Embryonic facial prominence (tissue), 1 donor: ENCODE measurements at regions not wholly inside any gene's neighbourhood (a gene's known extent, or its start where the extent isn't known, plus 50 kb on each side); places are given as distances from the start of the nearest gene placed in this dataset.
A peak's percentile ranks its signal among the peaks of the same experiment; 100 is the strongest.

Experiments
- DNase-seq: peaks from one replicate; pipeline ENCODE4 v3.0.0-alpha.2; 2016; ENCODE audit errors: extremely low spot score

DNA sequence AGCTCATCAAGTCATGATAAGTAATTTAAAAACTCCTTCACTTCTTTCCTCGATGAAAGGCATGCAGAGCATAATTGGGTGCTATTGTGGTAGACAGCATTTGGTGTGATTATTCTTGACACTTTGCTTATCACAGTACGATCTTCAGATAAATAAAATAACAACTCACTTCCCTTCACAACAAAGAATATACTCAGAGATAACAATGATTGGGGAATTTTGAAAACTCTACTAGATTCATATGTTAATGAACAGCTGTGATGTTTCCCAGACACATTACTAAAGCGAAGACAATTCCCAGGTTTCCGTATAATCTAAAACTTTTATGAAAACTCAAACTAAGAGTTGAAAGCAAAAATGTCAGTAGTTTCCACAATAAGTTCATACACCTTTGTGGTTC, 670.6 kb upstream of the EPHA7 start:
- DNase-seq: no peak

DNA sequence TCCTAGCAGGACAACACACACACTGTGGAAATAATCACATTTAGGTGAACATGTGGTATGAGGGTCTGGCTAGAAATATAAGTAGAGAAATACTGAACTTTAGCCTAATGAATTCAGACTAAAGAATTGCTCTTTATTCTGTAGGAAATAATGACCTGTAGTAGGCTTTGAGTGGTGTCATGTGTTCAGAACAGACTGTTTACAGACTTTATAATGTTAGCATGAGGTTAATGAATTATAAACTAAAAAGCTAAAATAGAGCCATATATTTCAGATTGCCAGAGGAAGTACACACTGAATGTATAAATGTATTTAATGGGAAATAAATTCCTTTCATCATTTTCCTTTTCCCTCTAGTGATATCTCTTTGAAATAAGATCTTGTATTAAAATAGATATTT, 669.5 kb upstream of the EPHA7 start:
- no peak for DNase-seq

DNA sequence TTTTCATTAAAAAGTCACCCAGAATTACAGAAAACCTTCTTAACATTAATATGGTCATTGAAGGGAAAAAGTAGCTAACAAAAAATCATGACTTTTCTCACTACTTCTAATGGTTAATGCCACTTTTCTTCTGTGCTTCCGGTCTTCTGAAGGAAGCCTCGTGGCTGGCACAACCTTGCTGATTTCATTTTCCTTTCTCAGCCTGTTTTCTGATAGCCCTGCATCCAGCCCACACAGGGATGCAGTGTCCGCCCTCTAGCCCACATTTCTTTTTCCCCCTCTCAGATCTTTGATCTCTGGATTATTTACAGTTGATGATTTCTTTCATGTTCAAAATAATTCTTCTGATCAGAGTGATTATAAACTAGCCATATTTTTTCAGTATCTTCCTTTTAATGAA, 655.4 kb upstream of the EPHA7 start:
- DNase-seq: no peak

DNA sequence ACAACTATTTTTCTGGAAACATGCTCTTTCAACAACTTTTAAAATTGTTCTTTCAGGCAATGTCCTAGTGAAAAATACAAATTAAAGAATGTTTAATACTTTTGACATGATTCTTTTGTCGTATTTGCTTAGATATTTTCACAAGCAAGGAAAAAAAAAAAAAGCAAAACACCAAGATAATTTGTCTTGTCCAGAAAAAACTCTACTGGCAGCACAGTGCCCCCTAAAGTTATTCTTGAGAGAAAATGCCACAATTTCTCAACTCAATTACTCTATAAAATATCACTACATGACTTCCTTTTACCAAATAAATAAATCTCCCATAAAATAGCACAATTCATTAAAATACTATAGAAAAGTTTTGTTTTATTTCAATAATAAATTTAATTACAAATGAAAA, 652.5 kb upstream of the EPHA7 start:
- DNase-seq: no peak

DNA sequence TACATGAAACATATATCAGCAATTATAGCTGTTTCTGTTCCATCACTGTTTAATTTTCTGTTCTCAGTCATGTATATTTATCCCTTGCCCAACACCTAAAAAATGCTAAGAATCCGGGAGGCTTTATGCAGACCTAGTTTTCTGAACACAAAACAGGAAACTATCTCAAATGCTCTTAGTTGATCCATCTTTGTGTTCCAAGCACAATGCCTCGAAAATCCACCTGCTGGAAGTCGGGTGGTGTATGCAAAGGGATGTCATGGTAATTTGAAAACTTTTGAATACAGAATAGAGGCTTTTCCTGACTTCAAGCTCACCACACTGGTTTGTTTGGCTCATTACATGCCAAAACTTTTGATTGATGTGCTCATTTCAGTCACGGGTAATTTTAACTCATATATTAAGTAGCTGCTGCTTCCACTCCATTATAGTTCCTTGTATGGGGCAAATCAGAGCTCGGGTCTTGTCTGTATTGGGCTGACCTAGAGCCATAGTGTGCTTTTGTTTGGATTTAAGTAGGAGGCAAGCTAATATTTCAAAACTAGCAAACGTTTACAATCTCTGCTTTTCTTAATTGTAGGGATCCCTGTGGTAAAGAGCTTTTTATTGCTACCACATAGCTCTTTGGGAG, 646.5 kb upstream of the EPHA7 start:
- DNase-seq: peak; percentile 7

DNA sequence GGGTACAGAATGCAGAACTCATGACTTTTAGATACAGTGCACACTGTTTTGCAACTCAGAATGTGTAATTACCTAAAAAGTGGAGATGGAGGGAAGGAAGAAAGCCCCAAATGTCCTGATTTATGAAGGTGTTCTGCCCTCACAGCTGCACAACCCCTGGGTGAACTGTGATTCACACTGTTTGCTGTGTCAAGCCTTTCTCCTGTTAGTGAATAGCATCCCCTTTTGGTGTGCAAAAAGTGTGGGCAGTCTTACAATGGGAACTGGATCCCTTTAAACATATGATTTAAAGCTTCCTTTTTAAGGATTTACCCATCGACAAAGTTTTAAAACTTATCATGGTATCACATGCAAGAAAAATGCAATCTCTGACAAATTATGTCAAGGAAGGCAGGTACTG, 633.4 kb upstream of the EPHA7 start:
- DNase-seq: no peak

DNA sequence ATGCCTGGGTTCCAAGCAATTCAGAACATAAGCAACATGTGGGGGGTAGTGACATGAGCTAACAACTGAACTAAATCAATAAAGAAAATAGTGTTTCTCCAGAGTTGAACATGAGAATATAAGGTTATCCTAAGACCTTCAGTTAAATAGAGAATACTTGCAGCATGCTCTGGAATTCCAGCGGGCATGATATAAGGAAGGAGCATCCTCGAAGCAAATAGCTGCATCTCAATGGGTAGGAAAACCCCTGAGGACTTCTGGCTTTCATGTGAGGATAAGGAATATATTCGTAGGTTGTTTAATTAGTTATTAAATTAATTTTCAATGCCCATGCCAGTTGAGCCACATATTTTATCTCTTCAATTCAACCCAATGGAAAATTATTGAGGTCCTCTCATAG, 631.2 kb upstream of the EPHA7 start:
- no peak for DNase-seq

DNA sequence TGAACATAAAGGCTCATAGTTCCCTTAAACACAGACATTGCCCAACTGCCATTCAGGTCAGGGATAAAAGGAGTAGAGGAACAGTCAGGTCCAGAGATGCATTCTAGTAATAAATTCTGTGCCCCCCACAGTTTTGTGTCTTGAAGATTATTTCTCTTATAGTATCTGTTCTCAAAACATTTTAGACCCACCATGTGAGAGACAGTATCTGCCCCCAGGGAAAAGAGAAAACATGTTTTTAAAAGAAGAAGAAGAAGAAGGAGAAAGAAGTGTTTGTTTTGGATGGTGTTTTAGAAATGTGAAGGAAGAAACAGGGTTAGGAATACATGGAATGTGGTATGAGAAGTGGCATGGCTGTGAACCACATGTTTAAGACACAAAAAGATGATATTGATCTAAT, 629.6 kb upstream of the EPHA7 start:
- no peak for DNase-seq

DNA sequence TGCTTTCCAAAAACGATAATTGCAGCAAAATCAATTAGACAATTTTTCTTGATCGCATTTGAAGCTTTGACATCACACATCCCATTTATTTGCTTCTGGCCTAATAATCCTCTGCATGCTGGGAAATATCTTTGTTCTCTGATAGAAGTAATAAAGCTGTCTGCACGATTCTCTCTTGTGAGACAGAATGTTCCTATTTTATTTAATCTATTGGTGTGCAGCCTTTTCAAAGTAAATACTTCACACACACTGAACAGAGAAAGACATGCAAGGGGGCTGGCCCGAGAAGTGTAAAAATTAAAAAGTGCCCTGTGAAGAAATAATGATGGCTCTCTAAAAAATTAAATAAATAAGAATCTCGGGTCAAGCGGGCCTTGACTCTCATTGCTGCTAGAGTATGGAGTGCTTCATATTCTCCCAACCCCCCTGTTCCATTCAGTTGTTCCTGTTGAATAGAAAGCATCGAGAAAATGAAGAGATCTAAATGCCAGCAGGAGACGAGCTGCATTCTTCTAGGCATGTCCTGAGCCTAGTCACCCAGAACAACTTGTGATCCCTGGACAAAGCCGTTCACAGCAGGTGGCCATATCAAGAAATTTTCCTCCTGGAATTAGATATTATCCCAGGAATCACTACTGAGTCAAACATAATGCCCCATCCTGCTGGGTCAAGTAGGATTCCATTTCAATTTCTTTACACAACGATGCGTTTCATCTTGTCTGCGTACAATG, 625.9 kb upstream of the EPHA7 start:
- no peak for DNase-seq

DNA sequence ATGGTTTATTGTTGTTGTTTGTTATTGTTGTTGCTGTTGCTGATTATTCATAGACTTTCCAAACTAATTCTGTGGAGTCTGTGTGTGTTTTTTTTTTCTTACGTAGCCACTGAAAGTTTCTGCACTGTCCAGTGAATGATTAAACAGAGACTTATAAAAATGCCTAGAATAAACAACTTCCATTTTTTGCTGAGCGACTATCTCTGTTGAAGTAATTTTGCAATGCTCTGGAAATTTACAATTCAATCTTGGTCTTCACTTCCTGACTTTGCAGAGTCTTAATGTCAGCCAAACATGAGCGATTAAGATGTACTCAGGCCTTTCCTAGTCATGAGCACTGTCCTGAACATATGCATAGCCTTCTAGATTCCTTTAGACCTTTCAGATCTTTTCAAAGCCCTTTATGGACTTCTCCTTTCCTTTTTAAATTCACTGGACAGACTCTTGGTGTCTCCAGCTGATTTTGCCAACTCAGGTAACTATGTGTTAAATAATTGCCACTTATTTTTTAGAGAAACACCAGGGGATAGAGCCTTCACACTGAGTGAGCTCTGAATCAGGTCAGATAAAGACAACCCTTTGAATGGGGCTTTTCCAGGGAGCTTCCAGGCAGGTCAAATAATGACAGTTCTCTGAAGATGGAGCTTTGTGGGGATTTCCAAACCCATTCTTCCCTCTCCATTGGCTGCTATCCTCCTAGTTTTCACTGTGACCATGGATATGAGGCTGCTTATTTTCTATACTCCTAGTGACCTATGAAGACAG, 622.8 kb upstream of the EPHA7 start:
- no peak for DNase-seq

DNA sequence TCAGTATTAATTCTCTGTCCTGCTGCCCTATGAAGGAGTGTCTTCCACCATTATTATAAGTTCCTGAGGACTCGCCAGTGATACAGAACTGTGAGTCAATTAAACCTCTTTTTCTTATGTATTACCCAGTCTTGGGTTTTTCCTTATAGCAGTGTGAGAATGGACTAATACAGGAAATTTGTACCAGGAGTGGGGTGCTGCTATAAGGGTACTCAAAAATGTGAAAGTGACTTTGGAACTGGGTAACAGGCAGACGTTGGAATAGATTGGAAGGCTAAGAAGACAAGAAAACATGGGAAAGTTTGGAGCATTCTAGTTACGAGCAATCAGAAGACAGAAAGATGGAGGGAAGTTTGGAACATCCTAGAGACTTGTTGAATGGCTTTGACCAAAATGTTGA, 616.7 kb upstream of the EPHA7 start:
- DNase-seq: no peak

DNA sequence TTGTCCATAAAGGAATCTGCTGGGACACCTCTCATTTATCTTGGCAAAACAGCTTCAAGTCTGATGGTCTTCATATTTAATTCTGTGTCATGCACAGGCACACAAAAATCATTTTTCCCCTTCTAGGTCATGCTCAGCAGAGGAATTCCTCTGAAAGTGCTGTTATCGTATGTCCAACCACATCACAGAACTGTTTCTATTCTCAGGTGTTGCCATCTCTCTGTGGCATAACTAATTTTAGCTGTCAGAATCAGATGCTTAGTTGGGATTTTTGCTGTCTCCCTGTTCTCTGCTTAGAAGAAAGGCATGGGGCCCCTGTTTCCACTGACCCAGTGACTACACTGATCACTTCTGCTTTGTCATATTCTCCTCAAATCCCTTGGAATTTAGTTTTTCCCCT, 608.0 kb upstream of the EPHA7 start:
- no peak for DNase-seq

DNA sequence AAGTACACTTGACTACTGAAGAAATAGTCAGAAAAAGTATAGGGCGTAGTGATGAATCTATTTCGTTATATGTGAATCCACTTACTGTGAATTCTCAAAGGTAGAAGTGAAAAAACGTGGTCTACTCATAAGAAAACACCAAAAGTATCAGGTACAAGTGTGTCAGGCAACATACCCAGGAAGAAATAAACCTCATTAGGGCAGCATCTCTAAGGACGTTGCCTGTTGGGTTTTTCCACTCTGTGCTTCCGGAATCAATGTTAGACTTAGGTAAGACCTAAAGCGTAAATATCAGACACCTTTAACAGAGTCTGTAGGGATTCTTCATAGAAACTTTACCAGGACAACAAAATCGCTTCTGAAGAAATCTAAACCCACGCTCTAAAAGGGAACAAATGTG, 607.2 kb upstream of the EPHA7 start:
- no peak for DNase-seq

DNA sequence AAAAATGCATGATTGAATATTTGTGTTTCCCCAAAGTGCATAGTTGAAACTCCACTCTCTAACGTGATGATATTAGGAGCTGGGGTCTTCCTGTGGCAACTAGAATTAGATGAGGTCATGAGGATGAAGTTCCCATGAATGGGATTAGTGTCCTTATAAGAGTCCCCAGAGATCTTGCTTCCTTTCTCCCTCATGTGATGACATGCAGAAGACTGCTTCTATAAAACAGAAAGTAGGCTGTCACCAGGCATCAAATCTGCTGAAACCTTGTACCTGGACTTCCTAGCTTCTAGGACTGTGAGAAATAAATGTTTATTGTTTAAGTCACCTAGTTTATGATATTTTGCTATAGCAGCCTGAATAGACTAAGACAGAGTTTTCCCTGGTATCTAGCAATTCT, 586.5 kb upstream of the EPHA7 start:
- DNase-seq: no peak

DNA sequence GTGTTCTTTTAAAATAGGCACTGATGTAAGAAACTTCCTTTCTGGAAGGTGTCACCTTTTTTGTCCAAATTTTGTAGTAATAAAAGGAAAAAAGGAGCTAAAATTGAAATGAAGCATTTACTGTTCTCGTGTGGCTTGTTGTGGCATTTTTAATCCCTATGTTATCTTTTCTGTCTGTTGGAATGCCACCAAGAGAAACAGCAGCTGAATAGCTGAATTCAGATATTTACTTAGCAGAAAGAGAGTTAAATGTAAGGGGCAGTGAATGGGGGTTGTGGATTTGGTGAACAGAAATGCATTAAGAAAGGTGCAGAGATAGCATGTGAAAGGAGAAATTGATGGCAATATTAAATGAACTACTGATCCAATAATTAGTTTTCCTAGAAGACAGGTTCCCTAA, 573.6 kb upstream of the EPHA7 start:
- DNase-seq: no peak

DNA sequence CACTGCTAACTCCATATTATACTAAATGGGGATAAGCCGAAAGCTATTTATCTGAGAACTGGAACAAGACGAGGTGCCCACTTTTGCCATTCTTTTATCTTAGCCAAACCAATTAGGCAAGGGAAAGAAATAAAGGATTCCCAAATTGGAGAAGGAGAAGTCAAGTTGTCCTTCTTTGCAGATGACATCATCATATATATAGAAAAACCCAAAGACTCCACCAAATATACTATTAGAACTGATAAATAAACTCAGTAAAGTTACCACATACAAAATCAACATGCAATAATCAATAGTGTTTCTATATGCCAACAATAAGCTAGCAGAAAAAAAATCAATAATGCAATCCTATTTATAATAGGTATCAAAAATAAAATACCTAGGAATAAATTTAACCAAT, 570.3 kb upstream of the EPHA7 start:
- DNase-seq: no peak

DNA sequence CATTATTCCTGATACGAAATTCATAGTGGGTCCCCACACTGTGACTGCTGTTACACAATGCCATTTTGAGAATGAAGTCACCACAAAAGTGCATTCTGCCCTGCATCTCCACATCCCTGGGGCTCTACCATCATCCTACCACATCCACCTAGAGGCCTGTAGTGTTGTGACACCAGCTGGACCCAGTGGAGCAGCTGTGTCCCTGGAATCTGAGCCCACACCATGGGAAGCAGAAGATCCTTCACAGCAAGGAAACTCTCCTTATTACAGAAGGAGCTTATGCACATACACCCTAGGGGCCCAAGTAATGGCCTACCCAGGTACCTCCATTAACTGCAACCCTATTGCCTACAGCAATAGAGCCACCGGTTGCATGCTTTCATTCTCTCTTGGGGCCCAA, 566.6 kb upstream of the EPHA7 start:
- DNase-seq: no peak

DNA sequence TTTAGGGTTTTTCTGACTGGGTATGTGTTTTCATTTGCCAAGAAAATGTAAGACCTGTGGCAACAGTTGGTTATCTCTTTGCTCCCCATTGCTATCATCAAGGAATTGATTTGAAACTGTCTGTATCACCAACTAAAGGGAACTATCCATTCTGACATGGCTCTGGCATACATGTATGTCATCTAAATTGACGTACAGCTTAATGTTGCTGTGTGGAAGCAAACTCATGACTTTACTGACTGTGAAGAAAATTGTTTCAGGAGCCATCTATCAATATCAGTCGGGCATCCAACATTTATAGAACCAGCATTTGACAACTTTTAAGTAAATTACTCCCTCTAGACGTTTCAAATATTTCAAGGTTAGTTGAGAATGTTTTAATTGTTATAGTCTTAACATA, 555.8 kb upstream of the EPHA7 start:
- DNase-seq: no peak

DNA sequence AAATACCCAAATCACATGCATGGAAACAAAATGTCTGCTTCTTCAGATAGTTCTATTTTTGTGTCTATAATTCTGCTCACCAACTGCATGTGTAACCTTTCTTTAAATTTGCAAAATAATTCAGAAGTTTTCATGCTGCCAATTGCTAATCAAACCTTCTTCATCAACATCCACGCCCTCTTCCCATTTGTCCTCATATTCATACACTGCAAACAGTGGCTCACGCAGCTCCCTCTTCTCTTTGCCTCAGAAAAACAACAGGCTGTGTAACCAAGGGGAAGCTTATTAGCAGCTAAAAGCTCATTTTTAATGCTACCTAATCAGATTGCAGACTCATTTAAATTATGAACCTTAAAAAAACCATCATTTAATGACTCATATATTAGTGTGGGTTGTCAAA, 555.0 kb upstream of the EPHA7 start:
- DNase-seq: no peak

DNA sequence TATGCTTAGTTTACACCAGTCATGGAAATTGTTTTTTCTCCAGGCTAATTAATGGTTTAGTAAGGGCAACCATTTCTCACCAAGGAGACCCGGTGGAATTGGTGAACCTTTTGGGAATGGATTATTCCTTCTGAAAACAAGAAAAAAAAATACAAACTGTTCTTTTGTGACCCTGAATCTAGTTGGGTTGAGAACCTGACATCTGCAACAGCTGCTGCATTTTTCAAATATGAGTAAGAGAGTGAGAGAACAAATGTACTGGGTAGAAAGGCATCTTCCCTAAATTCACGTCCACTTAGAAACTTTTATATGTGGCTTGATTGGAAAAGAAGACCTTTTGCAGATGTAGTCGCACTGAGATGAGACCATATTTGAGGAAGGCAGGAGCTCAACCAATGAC, 553.4 kb upstream of the EPHA7 start:
- DNase-seq: no peak

DNA sequence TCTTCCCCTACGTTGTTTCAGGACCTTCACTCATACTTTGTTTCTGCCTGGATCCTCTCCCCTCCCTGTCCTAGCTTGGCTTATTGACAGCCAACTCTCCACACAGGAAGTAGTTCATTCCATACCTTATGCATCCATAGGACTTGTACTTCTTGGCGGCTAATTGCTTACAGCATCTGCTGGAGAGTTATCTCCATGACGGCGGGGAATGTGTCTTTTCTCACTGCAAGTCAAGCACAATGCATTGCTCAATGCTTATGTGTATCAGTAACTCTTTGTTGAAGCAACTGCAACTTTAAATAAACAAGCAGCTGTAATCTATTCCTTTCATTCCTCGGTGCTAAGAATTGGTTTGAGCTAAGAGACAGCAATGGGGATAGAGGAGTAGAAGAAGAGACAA, 551.3 kb upstream of the EPHA7 start:
- DNase-seq: no peak

DNA sequence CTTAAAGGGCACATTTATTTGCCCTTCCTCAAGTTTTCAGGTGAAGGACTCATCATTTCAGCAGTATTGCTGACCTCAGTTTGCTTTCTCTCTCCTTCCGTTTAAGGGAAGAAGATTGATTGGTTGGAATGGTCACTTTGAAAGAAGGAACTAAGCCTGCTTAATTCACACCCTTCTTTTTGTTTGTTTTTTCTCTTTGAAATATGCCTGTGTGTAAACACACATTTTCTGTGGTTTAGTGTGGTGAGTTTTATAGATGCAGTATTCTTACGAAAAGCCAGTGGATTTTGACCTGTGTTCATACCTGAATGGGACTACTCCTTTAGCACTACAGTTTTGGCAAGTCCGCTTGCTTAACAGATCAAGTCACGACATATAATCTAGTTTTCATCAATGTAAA, 548.8 kb upstream of the EPHA7 start:
- DNase-seq: no peak

DNA sequence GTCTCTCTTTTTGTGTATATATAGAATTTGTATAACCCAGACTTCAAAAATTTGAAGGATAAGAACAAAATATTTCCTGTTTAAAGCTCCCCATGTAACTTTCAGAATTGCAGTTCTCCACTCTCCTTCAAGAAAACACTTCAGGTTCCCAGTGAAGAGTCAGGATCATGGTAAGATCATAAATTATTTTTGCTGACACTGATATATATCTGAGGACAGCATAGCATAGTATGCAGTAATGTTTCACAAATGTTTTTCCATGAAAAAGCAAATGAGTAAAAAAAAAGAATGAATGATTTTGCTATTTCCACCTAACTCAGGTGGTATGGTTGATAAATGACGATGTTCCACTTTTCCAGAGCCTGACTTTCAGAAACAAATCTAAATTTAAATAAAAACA, 545.6 kb upstream of the EPHA7 start:
- DNase-seq: no peak
